Keratinocyte (primary cell): ENCODE measurements at regions not wholly inside any gene's neighbourhood (a gene's known extent, or its start where the extent isn't known, plus 50 kb on each side); places are given as distances from the start of the nearest gene placed in this dataset.

Experiments used
- DNase-seq: peaks from one replicate; pipeline ENCODE4 v3.0.0-alpha.2; 2011; ENCODE audit warnings: low read depth, missing footprints, low spot score
- FAIRE-seq: peaks from 2 replicates; lab custom pipeline; 2011; peaks lifted over from hg19 to GRCh38; lab: Jason Lieb, UNC
- H2AFZ ChIP-seq: 2 replicates; pipeline ENCODE4 v1.6.0; 2012; ENCODE audit warnings: low read length, control low read depth, inconsistent platforms; ENCODE audit not compliant: control insufficient read depth
- H3K27ac ChIP-seq: 2 replicates; pipeline ENCODE4 v1.5.1; 2011; ENCODE audit warnings: low read length; ENCODE audit not compliant: control insufficient read depth, insufficient read depth
- H3K27me3 ChIP-seq: 3 replicates; pipeline ENCODE4 v1.6.0; 2011; ENCODE audit warnings: low read length; ENCODE audit not compliant: control insufficient read depth, insufficient read depth; ENCODE audit errors: extremely low read depth
- H3K36me3 ChIP-seq, 2 experiments: 2 replicates in 1 of 2; 3 replicates in 1 of 2; pipeline ENCODE4 v1.5.1; 2011; ENCODE audit warnings: low read length in 2 of 2, mild to moderate bottlenecking in 1 of 2; ENCODE audit not compliant: control insufficient read depth in 2 of 2, insufficient read depth in 2 of 2; ENCODE audit errors: extremely low read depth in 1 of 2
- H3K4me1 ChIP-seq: 3 replicates; pipeline ENCODE4 v1.5.1; 2011; ENCODE audit warnings: low read length; ENCODE audit not compliant: control insufficient read depth, insufficient read depth; ENCODE audit errors: extremely low read depth
- H3K4me2 ChIP-seq: 3 replicates; pipeline ENCODE4 v1.6.0; 2011; ENCODE audit warnings: low read depth, low read length; ENCODE audit not compliant: control insufficient read depth, insufficient read depth; ENCODE audit errors: extremely low read depth
- H3K4me3 ChIP-seq, 3 experiments: fragments of 200-600 bp in 1 of 3; sonication (generic) in 1 of 3; 2 replicates in 2 of 3; 3 replicates in 1 of 3; pipeline ENCODE4 v1.5.1; 2011 to 2016; ENCODE audit warnings: low read length in 3 of 3, mild to moderate bottlenecking in 3 of 3, control low read depth in 2 of 3, inconsistent platforms in 1 of 3, low read depth in 1 of 3, mixed read lengths in 1 of 3, mixed run types in 1 of 3, moderate library complexity in 1 of 3; ENCODE audit not compliant: control insufficient read depth in 2 of 3, insufficient read depth in 2 of 3; ENCODE audit errors: extremely low read depth in 1 of 3
- H3K79me2 ChIP-seq: 2 replicates; pipeline ENCODE4 v1.6.0; 2012; ENCODE audit warnings: low read length; ENCODE audit not compliant: control insufficient read depth, insufficient read depth
- H3K9ac ChIP-seq: 3 replicates; pipeline ENCODE4 v1.6.0; 2011; ENCODE audit warnings: low read length; ENCODE audit not compliant: control insufficient read depth, insufficient read depth; ENCODE audit errors: extremely low read depth
- H3K9me1 ChIP-seq: 3 replicates; pipeline ENCODE4 v1.6.0; 2011; ENCODE audit warnings: low read length; ENCODE audit not compliant: control insufficient read depth, insufficient read depth; ENCODE audit errors: extremely low read depth
- H3K9me3 ChIP-seq: 2 replicates; pipeline ENCODE4 v1.5.1; 2012; ENCODE audit warnings: low read depth, low read length; ENCODE audit not compliant: control insufficient read depth
- H4K20me1 ChIP-seq: 3 replicates; pipeline ENCODE4 v1.6.0; 2011; ENCODE audit warnings: low read length; ENCODE audit not compliant: control insufficient read depth, insufficient read depth; ENCODE audit errors: extremely low read depth
- EZH2 ChIP-seq: IDR thresholded peaks from one replicate; pipeline ENCODE4 v1.6.1; 2012; ENCODE audit warnings: inconsistent platforms, mild to moderate bottlenecking, low read length, moderate library complexity
- dilution Hi-C: fragments of 300-500 bp; cut with MboI; formaldehyde crosslinking; loops from one replicate; pipeline ENCODE4 v1.7.0; 2020; ENCODE audit warnings: low sequenced_read_pairs; ENCODE audit not compliant: extremely low pct_ligation_motif_present
- TF ChIP-seq, protein P1 (sequence below), 3 experiments: IDR thresholded peaks in 1 of 3; conservative IDR thresholded peaks in 1 of 3; optimal IDR thresholded peaks in 1 of 3; 2 replicates in 2 of 3; 3 replicates in 1 of 3; pipeline versions ENCODE3 to v1.5.1; 2011; ENCODE audit warnings: low read length in 3 of 3, mild to moderate bottlenecking in 3 of 3, moderate library complexity in 2 of 3, control low read depth in 1 of 3, inconsistent platforms in 1 of 3; ENCODE audit not compliant: insufficient read depth in 2 of 3; ENCODE audit errors: extremely low read depth in 1 of 3

DNA sequence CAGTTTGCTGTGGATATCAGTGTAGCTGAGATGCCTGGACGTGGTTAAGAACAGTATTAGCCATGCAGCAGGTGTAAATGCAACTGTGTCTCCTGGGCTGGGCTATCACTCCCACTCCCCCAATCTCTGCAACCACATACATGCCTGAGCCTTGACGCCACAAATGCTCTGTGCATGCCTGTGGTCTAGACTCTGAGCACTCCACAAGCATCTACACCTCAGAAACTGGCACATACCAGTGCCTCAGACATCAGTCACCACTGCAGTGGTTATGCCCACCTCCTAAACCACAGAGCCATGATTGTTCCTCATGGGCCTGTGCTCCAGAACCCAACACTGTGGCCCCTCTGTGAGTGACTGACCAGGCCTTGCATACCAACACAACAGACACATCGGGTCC, 226.8 kb upstream of the ALG10 start:
- FAIRE-seq = no peak
- dilution Hi-C loops = no loop called here
- DNase-seq = peak; percentile 40
- no peaks in the 10 kb centered on the region for H4K20me1 ChIP-seq
- no peak overlapping the region for H3K27ac ChIP-seq
- no peaks in the 10 kb centered on the region for H3K27me3 ChIP-seq
- no peaks in the 10 kb centered on the region for H3K9me3 ChIP-seq
- no peaks in the 10 kb centered on the region for H3K4me1 ChIP-seq
- H2AFZ ChIP-seq = no peak overlapping the region
- H3K9me1 ChIP-seq = no peaks in the 10 kb centered on the region
- no peak overlapping the region for H3K4me3 ChIP-seq
- no peak overlapping the region for H3K9ac ChIP-seq
- H3K79me2 ChIP-seq = no peaks in the 10 kb centered on the region
- TF ChIP-seq, protein P1, sequence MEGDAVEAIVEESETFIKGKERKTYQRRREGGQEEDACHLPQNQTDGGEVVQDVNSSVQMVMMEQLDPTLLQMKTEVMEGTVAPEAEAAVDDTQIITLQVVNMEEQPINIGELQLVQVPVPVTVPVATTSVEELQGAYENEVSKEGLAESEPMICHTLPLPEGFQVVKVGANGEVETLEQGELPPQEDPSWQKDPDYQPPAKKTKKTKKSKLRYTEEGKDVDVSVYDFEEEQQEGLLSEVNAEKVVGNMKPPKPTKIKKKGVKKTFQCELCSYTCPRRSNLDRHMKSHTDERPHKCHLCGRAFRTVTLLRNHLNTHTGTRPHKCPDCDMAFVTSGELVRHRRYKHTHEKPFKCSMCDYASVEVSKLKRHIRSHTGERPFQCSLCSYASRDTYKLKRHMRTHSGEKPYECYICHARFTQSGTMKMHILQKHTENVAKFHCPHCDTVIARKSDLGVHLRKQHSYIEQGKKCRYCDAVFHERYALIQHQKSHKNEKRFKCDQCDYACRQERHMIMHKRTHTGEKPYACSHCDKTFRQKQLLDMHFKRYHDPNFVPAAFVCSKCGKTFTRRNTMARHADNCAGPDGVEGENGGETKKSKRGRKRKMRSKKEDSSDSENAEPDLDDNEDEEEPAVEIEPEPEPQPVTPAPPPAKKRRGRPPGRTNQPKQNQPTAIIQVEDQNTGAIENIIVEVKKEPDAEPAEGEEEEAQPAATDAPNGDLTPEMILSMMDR (optimal IDR thresholded peaks at IDR 0.05 in 1 of 3, IDR thresholded peaks at IDR 0.05 in 1 of 3, conservative IDR thresholded peaks at IDR 0.05 in 1 of 3; ENCODE audit: extremely low read depth in 1 of 3, insufficient read depth in 2 of 3, low read length in 3 of 3) = no peak
- TF ChIP-seq EZH2 = no peak
- H3K36me3 ChIP-seq = no peaks in the 10 kb centered on the region
- no peak overlapping the region for H3K4me2 ChIP-seq

DNA sequence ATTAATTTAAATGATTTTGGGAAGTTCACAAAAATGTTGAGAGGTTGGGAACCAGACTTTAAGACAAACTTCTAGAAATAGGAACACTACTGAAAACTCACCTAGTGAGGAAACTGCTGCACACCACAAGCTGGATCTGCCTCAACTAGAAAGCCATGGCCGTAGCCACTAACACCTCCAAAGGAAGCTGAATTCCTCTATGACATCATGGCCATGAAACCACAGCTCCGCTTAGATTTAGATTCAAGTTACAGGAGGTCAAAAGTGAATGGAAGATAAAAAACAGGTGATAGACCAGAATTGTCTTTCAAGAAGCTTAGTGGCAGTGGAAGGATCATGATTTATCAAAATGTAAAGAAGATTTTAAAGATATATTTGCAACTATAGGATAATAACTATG, 208.8 kb upstream of the ALG10 start:
- dilution Hi-C loops = no loop called here
- Histone ChIP-seq H3K4me2 (no peak overlapping the region), H3K79me2 (no peaks in the 10 kb centered on the region), H3K36me3 (no peaks in the 10 kb centered on the region), H3K27ac (no peak overlapping the region), H3K4me3 (no peak overlapping the region), H2AFZ (no peak overlapping the region), H3K9ac (no peak overlapping the region), H4K20me1 (no peaks in the 10 kb centered on the region), H3K9me3 (no peaks in the 10 kb centered on the region), H3K9me1 (no peaks in the 10 kb centered on the region), H3K4me1 (no peaks in the 10 kb centered on the region), H3K27me3 (no peaks in the 10 kb centered on the region)
- no peak for FAIRE-seq
- DNase-seq = no peak
- TF ChIP-seq, protein P1 (optimal IDR thresholded peaks at IDR 0.05 in 1 of 3, IDR thresholded peaks at IDR 0.05 in 1 of 3, conservative IDR thresholded peaks at IDR 0.05 in 1 of 3; ENCODE audit: extremely low read depth in 1 of 3, insufficient read depth in 2 of 3, low read length in 3 of 3) = no peak
- no peak for TF ChIP-seq EZH2
